HepG2 (cell line): ENCODE measurements at regions not wholly inside any gene's neighbourhood (a gene's known extent, or its start where the extent isn't known, plus 50 kb on each side); places are given as distances from the start of the nearest gene placed in this dataset.

Experiments used
- ATAC-seq: fragments of 200-7000 bp; cut with Tn5 transposase; 3 replicates; pipeline ENCODE4 v1.9.1; 2020; ENCODE audit warnings: mild to moderate bottlenecking, moderate library complexity
- BruUV-seq: library from RNA; stranded (reverse); fragments of 400-500 nt; replicated peaks from 2 replicates; lab custom pipeline; 2021; lab: Mats Ljungman, UMichigan
- CTCF ChIA-PET: fragments of 300-600 bp; formaldehyde crosslinking; extraction: SDS; loops from one replicate; lab custom pipeline; 2021; ENCODE audit warnings: low total read pairs, inconsistent platforms, low intra/inter-chr PET ratio; lab: Yijun Ruan, JAX
- POLR2A ChIA-PET: fragments of 350-600 bp; sonication (Branson Sonifier 250); formaldehyde crosslinking; loops from one replicate; lab custom pipeline; 2020; ENCODE audit warnings: antibody characterized with exemption, inconsistent platforms; lab: Yijun Ruan, JAX
- DNase-seq: peaks from one replicate; pipeline ENCODE4 v3.0.0-alpha.2; 2015; ENCODE audit warnings: low spot score
- FAIRE-seq: peaks from 3 replicates; lab custom pipeline; 2011; peaks lifted over from hg19 to GRCh38; lab: Jason Lieb, UNC
- H2AFZ ChIP-seq: one replicate; pipeline ENCODE4 v1.6.1; 2011; ENCODE audit warnings: low read length, inconsistent platforms
- H3K27ac ChIP-seq: fragments of 300-600 bp; 3 replicates; pipeline ENCODE4 v1.8.0; 2011; ENCODE audit warnings: mixed run types, mild to moderate bottlenecking, mixed read lengths, low read length, inconsistent platforms; ENCODE audit not compliant: insufficient read depth; ENCODE audit errors: extremely low read length
- H3K27me3 ChIP-seq, 2 experiments: fragments of 200-600 bp in 1 of 2; 2 replicates in 1 of 2; 3 replicates in 1 of 2; pipeline versions ENCODE4 v1.6.0 to v1.8.0; 2011; ENCODE audit warnings: low read length in 2 of 2, mild to moderate bottlenecking in 2 of 2, moderate library complexity in 2 of 2, inconsistent platforms in 1 of 2; ENCODE audit not compliant: insufficient read depth in 2 of 2, control insufficient read depth in 1 of 2
- H3K36me3 ChIP-seq, 2 experiments: fragments of 200-600 bp in 1 of 2; replicated peaks in 1 of 2; 2 replicates in 1 of 2; 3 replicates in 1 of 2; pipeline versions ENCODE4 v1.5.1 to v1.8.0; 2011; ENCODE audit warnings: low read length in 2 of 2, inconsistent platforms in 1 of 2; ENCODE audit not compliant: insufficient read depth in 2 of 2, control insufficient read depth in 1 of 2
- H3K4me1 ChIP-seq: 2 replicates; pipeline ENCODE4 v1.5.1; 2012; ENCODE audit warnings: low read length, inconsistent platforms; ENCODE audit not compliant: insufficient read depth
- H3K4me2 ChIP-seq: 2 replicates; pipeline ENCODE4 v1.6.0; 2011; ENCODE audit warnings: low read depth, low read length, inconsistent platforms
- H3K4me3 ChIP-seq, 3 experiments: fragments of 200-600 bp in 1 of 3; sonication (generic), shearing (Covaris generic) in 1 of 3; replicated peaks in 1 of 3; 2 replicates each; pipeline ENCODE4 v1.5.1; 2011 to 2016; ENCODE audit warnings: low read length in 3 of 3, inconsistent platforms in 2 of 3, low read depth in 2 of 3, mild to moderate bottlenecking in 2 of 3, control low read depth in 1 of 3, mixed read lengths in 1 of 3; ENCODE audit not compliant: insufficient read depth in 1 of 3
- H3K79me2 ChIP-seq: one replicate; pipeline ENCODE4 v1.6.1; 2011; ENCODE audit warnings: low read length, inconsistent platforms; ENCODE audit not compliant: insufficient read depth
- H3K9ac ChIP-seq: 2 replicates; pipeline ENCODE4 v1.6.0; 2011; ENCODE audit warnings: mild to moderate bottlenecking, low read depth, low read length, inconsistent platforms; ENCODE audit not compliant: insufficient read depth
- H3K9me3 ChIP-seq: 2 replicates; pipeline ENCODE4 v1.5.1; 2012; ENCODE audit warnings: mild to moderate bottlenecking, low read length
- H4K20me1 ChIP-seq: 2 replicates; pipeline ENCODE4 v1.6.0; 2011; ENCODE audit warnings: inconsistent platforms, mild to moderate bottlenecking, low read length, moderate library complexity; ENCODE audit not compliant: insufficient read depth
- ARID3A ChIP-seq: IDR thresholded peaks from 2 replicates; pipeline ENCODE4 v1.6.1; 2012; ENCODE audit warnings: low read depth, low read length, improper control_type of control experiment
- ATF7 ChIP-seq, 2 experiments: fragments of 450-650 bp in 1 of 2; sonication (generic) in 1 of 2; formaldehyde crosslinking in 1 of 2; IDR thresholded peaks; 2 replicates each; pipeline versions ENCODE4 v1.4.0 to v1.6.1; 2016 to 2020; ENCODE audit warnings: antibody characterized with exemption in 1 of 2, mild to moderate bottlenecking in 1 of 2, missing genetic modification reagents in 1 of 2
- CREB1 ChIP-seq, 2 experiments: fragments of 450-650 bp in 1 of 2; IDR thresholded peaks; 2 replicates each; pipeline ENCODE4 v1.6.1; 2016 to 2017; ENCODE audit warnings: control low read depth in 1 of 2, mild to moderate bottlenecking in 1 of 2, missing compliant biosample characterization in 1 of 2, missing genetic modification characterization in 1 of 2
- ELK4 ChIP-seq: sonication (generic); formaldehyde crosslinking; IDR thresholded peaks from 2 replicates; pipeline ENCODE4 v1.9.0; 2021; ENCODE audit warnings: missing genetic modification reagents, borderline replicate concordance
- NFRKB ChIP-seq: fragments of 450-650 bp; IDR thresholded peaks from 2 replicates; pipeline ENCODE4 v1.6.1; 2017
- PAWR ChIP-seq: sonication (generic); formaldehyde crosslinking; IDR thresholded peaks from 2 replicates; pipeline ENCODE4 v1.4.0; 2020; ENCODE audit warnings: missing genetic modification reagents, mild to moderate bottlenecking, borderline replicate concordance
- PBX2 ChIP-seq: IDR thresholded peaks from 2 replicates; pipeline ENCODE4 v1.6.1; 2016; ENCODE audit warnings: control low read depth
- SP140L ChIP-seq: sonication (generic); formaldehyde crosslinking; IDR thresholded peaks from 2 replicates; pipeline ENCODE4 v1.4.0; 2020; ENCODE audit warnings: missing genetic modification reagents, borderline replicate concordance
- TCF7 ChIP-seq: sonication (generic); IDR thresholded peaks from 2 replicates; pipeline ENCODE4 v1.6.1; 2016; ENCODE audit warnings: antibody characterized with exemption, low read depth
- ZBTB7A ChIP-seq: sonication (generic); formaldehyde crosslinking; IDR thresholded peaks from 2 replicates; pipeline ENCODE4 v1.8.0; 2022; ENCODE audit warnings: mild to moderate bottlenecking, missing genetic modification reagents
- ZNF569 ChIP-seq: sonication (generic); formaldehyde crosslinking; IDR thresholded peaks from 2 replicates; pipeline ENCODE4 v1.5.0; 2020; ENCODE audit warnings: mild to moderate bottlenecking, missing genetic modification reagents, moderate library complexity, borderline replicate concordance
- WGBS: methylation state at CpG from one replicate; pipeline ENCODE4 v1.1.6; 2017; ENCODE audit warnings: low lambda C conversion rate; 5-methylcytosine and 5-hydroxymethylcytosine counted together
- in situ Hi-C: cut with HindIII; loops from 2 replicates; pipeline ENCODE4 v1.10.0; 2017; ENCODE audit warnings: low pct_unique_long_range_greater_than_20kb; ENCODE audit not compliant: extremely low pct_ligation_motif_present
- intact Hi-C: fragments of 100-400 bp; cut with micrococcal nuclease; formaldehyde crosslinking; loops from one replicate; pipeline ENCODE4 v1.10.0; 2022; ENCODE audit not compliant: unreplicated experiment

- Histone ChIP-seq H3K4me1 (peaks cover 6% of the 10 kb centered on the region; the same call in 1 of the 2 replicates), H3K4me2 (no peak overlapping the region), H2AFZ (no peak overlapping the region), H3K36me3 (no peaks in the 10 kb centered on the region), H3K4me3 (no peak overlapping the region), H3K79me2 (no peaks in the 10 kb centered on the region), H3K27me3 (no peaks in the 10 kb centered on the region), H3K9ac (no peak overlapping the region), H3K27ac (no peak overlapping the region), H4K20me1 (no peaks in the 10 kb centered on the region), H3K9me3 (no peaks in the 10 kb centered on the region)
- 0% methylated on average over 2 of the region's 2 CpGs for WGBS
- FAIRE-seq = no peak
- in situ Hi-C loops (loop anchor here (10.0 kb wide), 1 partner anchor 971 kb away; no protein-coding TSS in a partner anchor), intact Hi-C loops (no loop called here)
- CTCF ChIA-PET = interaction anchor here (5.7 kb wide), 1 partner anchor 975 kb away, joined by 33 read pairs; no protein-coding TSS in a partner anchor
- peak; percentile 97 for TF ChIP-seq ATF7 (IDR thresholded peaks at IDR 0.05)
- no peak for TF ChIP-seq ATF7 (CRISPR knock-in tag; IDR thresholded peaks at IDR 0.05)
- TF ChIP-seq SP140L = no peak
- TF ChIP-seq CREB1 (IDR thresholded peaks at IDR 0.05) = peak; percentile 97
- TF ChIP-seq CREB1 (CRISPR knock-in tag; IDR thresholded peaks at IDR 0.05) = no peak
- no TSS peak for BruUV-seq
- no peak for DNase-seq
- no peak for ATAC-seq
- POLR2A ChIA-PET = no interaction called here
These were observed 288.6 kb upstream of the DAB2 start for GRCh38 chr5:39713250-39713916.

GRCh38 chr5:39712316-39713249, 287.8 kb upstream of the DAB2 start:
- no peak overlapping the region for H3K9ac ChIP-seq
- no peak for TF ChIP-seq PBX2 (CRISPR knock-in tag)
- TF ChIP-seq NFRKB = no peak
- 0 out of 2 replicates have a peak, but pooled peaks have one; percentile 30 for TF ChIP-seq ARID3A
- TF ChIP-seq ZNF569 (CRISPR knock-in tag) = no peak
- TF ChIP-seq ZBTB7A (CRISPR knock-in tag) = no peak
- TF ChIP-seq ELK4 (CRISPR knock-in tag) = no peak
- no peak for TF ChIP-seq PAWR (CRISPR knock-in tag)
- TF ChIP-seq TCF7 = no peak

More at GRCh38 chr5:39712316-39713249, 287.8 kb upstream of the DAB2 start:
- Histone ChIP-seq H3K9me3 (no peaks in the 10 kb centered on the region), H3K27ac (no peak overlapping the region), H2AFZ (no peak overlapping the region), H3K27me3 (no peaks in the 10 kb centered on the region; a peak in 1 of 5 replicates), H3K4me3 (no peak overlapping the region), H3K4me1 (peaks cover 6% of the 10 kb centered on the region; the same call in 1 of the 2 replicates), H3K36me3 (no peaks in the 10 kb centered on the region), H3K79me2 (no peaks in the 10 kb centered on the region), H3K4me2 (no peak overlapping the region), H4K20me1 (no peaks in the 10 kb centered on the region)
- intact Hi-C loops = no loop called here
- CTCF ChIA-PET = interaction anchor here (5.7 kb wide), 1 partner anchor 976 kb away, joined by 33 read pairs; no protein-coding TSS in a partner anchor
- 7% methylated on average over 5 of the region's 5 CpGs for WGBS
- ATAC-seq (no peak), DNase-seq (no peak), FAIRE-seq (no peak)
- in situ Hi-C loops = loop anchor here (10.0 kb wide), 1 partner anchor 972 kb away; no protein-coding TSS in a partner anchor
- POLR2A ChIA-PET = no interaction called here
- BruUV-seq = no TSS peak
